ENCODE measurements at regions not wholly inside any gene's neighbourhood (a gene's known extent, or its start where the extent isn't known, plus 50 kb on each side); places are given as distances from the start of the nearest gene placed in this dataset.

- Histone ChIP-seq H3K79me2 (ENCODE audit: insufficient read depth, low read length) (no peaks in the 10 kb centered on the region), H2AFZ (ENCODE audit: low read length) (no peak overlapping the region), H3K4me2 (ENCODE audit: insufficient read depth, insufficient read length, low read length) (no peak overlapping the region), H3K27ac (ENCODE audit: insufficient read length, low read depth, low read length) (no peak overlapping the region), H2BK5ac (ENCODE audit: insufficient read length, low read length) (no peak overlapping the region), H4K91ac (ENCODE audit: insufficient read length, low read depth, low read length) (no peak overlapping the region), H3K79me1 (ENCODE audit: insufficient read depth, low read depth, low read length, poor library complexity, severe bottlenecking) (no peaks in the 10 kb centered on the region), H3K18ac (ENCODE audit: insufficient read length, low read depth, low read length) (no peak overlapping the region), H3T11ph (ENCODE audit: low read length) (no peak overlapping the region), H3K56ac (ENCODE audit: insufficient read length, low read depth, low read length) (no peak overlapping the region), H3K4me1 (ENCODE audit: insufficient read depth, low read length) (peaks cover 2% of the 10 kb centered on the region; the same call in 1 of the 2 replicates), H4K20me1 (ENCODE audit: control insufficient read depth, insufficient read depth, insufficient read length) (no peaks in the 10 kb centered on the region), H2AK5ac (ENCODE audit: insufficient read length, low read length) (no peak overlapping the region), H2BK120ac (ENCODE audit: low read depth, low read length, poor library complexity, severe bottlenecking) (no peak overlapping the region), H3K27me3 (ENCODE audit: insufficient read depth, low read length) (no peaks in the 10 kb centered on the region), H3K23ac (ENCODE audit: insufficient read length, low read depth, low read length) (no peak overlapping the region), H3K9me3 (ENCODE audit: control insufficient read depth, low read depth, low read length) (no peaks in the 10 kb centered on the region), H3K4ac (ENCODE audit: low read depth, low read length) (no peak overlapping the region), H4K8ac (replicated peaks; ENCODE audit: insufficient read length, low read depth, low read length) (no peak overlapping the region), H3K14ac (ENCODE audit: insufficient read depth, low read length) (no peak overlapping the region), H2BK12ac (ENCODE audit: insufficient read length, low read depth, low read length) (no peak overlapping the region), H3K9ac (ENCODE audit: extremely low read depth, insufficient read length, low read length) (no peak overlapping the region), H2BK20ac (ENCODE audit: low read depth, low read length, poor library complexity, severe bottlenecking) (no peak overlapping the region), H2BK15ac (ENCODE audit: low read depth, low read length) (no peak overlapping the region), H4K5ac (ENCODE audit: insufficient read length, low read depth, low read length) (no peak overlapping the region), H3K23me2 (ENCODE audit: insufficient read length, low read depth, low read length, poor library complexity, severe bottlenecking) (no peaks in the 10 kb centered on the region)
- Mint-ChIP-seq H3K9me3 (peaks cover 19 to 25% of the 10 kb centered on the region in 2 experiments), H3K27me3 (ENCODE audit: low read depth) (no peaks in the 10 kb centered on the region), H3K27ac (no peak overlapping the region), H3K4me1 (peaks cover 10 to 13% of the 10 kb centered on the region in 2 experiments), H3K4me3 (no peak overlapping the region), H3K36me3 (ENCODE audit: insufficient read depth in 1 of 3, low read depth in 3 of 3) (peaks cover 2 to 30% (median 5%) of the 10 kb centered on the region in 3 experiments; a peak in 6 of 7 replicates)
- TF ChIP-seq CTCF (conservative IDR thresholded peaks at IDR 0.05), result no peak
- WGBS (ENCODE audit: extremely low coverage, insufficient read length, low lambda C conversion rate), result no CpG with 5 or more reads among the region's 2 CpGs
- DNase-seq, result no peak
Measured at GRCh38 chr15:67900621-67901147, 60.8 kb upstream of the RNU6-1 start.
